ENCODE measurements at regions not wholly inside any gene's neighbourhood (a gene's known extent, or its start where the extent isn't known, plus 50 kb on each side); places are given as distances from the start of the nearest gene placed in this dataset.

- no peak for DNase-seq (ENCODE audit: low spot score in 2 of 2)
- Histone ChIP-seq H3K9me3 (no peaks in the 10 kb centered on the region), H3K4me3 (no peak overlapping the region), H3K36me3 (replicated peaks) (no peaks in the 10 kb centered on the region), H3K27me3 (ENCODE audit: low read depth) (peaks cover 75% of the 10 kb centered on the region), H3K4me1 (no peaks in the 10 kb centered on the region)
- in situ Hi-C loops (cut with MboI; ENCODE audit: low sequenced_read_pairs), result no loop called here
Observed at GRCh38 chr15:88707771-88708654, 69.2 kb downstream of the ISG20 start.

GRCh38 chr15:88708655-88709054 lies 69.8 kb downstream of the ISG20 start:
- Histone ChIP-seq H3K36me3 (replicated peaks) (no peaks in the 10 kb centered on the region), H3K9me3 (no peaks in the 10 kb centered on the region), H3K4me3 (no peak overlapping the region), H3K4me1 (no peaks in the 10 kb centered on the region), H3K27me3 (ENCODE audit: low read depth) (peaks cover 74% of the 10 kb centered on the region)
- in situ Hi-C loops (cut with MboI; ENCODE audit: low sequenced_read_pairs), result no loop called here
- DNase-seq (ENCODE audit: low spot score in 2 of 2), result no peak

- in situ Hi-C loops (cut with MboI; ENCODE audit: low sequenced_read_pairs), result no loop called here
- Histone ChIP-seq H3K36me3 (replicated peaks) (no peaks in the 10 kb centered on the region), H3K27me3 (ENCODE audit: low read depth) (peaks cover 63% of the 10 kb centered on the region), H3K4me1 (no peaks in the 10 kb centered on the region), H3K4me3 (no peak overlapping the region), H3K9me3 (no peaks in the 10 kb centered on the region)
- no peak for DNase-seq (ENCODE audit: low spot score in 2 of 2)
Observed at GRCh38 chr15:88710027-88710715, 71.4 kb downstream of the ISG20 start.

GRCh38 chr15:88711806-88712205 lies 73.0 kb downstream of the ISG20 start:
- Histone ChIP-seq H3K9me3 (peaks cover 4% of the 10 kb centered on the region; the same call in 1 of the 2 replicates), H3K4me3 (no peak overlapping the region), H3K27me3 (ENCODE audit: low read depth) (peaks cover 56% of the 10 kb centered on the region), H3K4me1 (no peaks in the 10 kb centered on the region), H3K36me3 (replicated peaks) (no peaks in the 10 kb centered on the region)
- DNase-seq (ENCODE audit: low spot score in 2 of 2), result no peak
- in situ Hi-C loops (cut with MboI; ENCODE audit: low sequenced_read_pairs), result no loop called here

GRCh38 chr15:88714782-88715372 lies 76.1 kb downstream of the ISG20 start:
- Histone ChIP-seq H3K4me1 (no peaks in the 10 kb centered on the region), H3K36me3 (replicated peaks) (no peaks in the 10 kb centered on the region), H3K27me3 (ENCODE audit: low read depth) (peaks cover 40% of the 10 kb centered on the region), H3K9me3 (peaks cover 4% of the 10 kb centered on the region; the same call in 1 of the 2 replicates), H3K4me3 (no peak overlapping the region)
- no peak for DNase-seq (ENCODE audit: low spot score in 2 of 2)
- in situ Hi-C loops (cut with MboI; ENCODE audit: low sequenced_read_pairs), result no loop called here

- Histone ChIP-seq H3K4me1 (no peaks in the 10 kb centered on the region), H3K27me3 (ENCODE audit: low read depth) (peaks cover 34% of the 10 kb centered on the region), H3K9me3 (peaks cover 4% of the 10 kb centered on the region; the same call in 1 of the 2 replicates), H3K4me3 (no peak overlapping the region), H3K36me3 (replicated peaks) (no peaks in the 10 kb centered on the region)
- DNase-seq (ENCODE audit: low spot score in 2 of 2), result no peak
- in situ Hi-C loops (cut with MboI; ENCODE audit: low sequenced_read_pairs), result no loop called here
Observed at GRCh38 chr15:88716543-88717381, 77.9 kb downstream of the ISG20 start.

- Histone ChIP-seq H3K4me3 (no peak overlapping the region), H3K4me1 (no peaks in the 10 kb centered on the region), H3K9me3 (peaks cover 4% of the 10 kb centered on the region; the same call in 1 of the 2 replicates), H3K27me3 (ENCODE audit: low read depth) (peaks cover 30% of the 10 kb centered on the region), H3K36me3 (replicated peaks) (no peaks in the 10 kb centered on the region)
- DNase-seq (ENCODE audit: low spot score in 2 of 2), result no peak
- in situ Hi-C loops (cut with MboI; ENCODE audit: low sequenced_read_pairs), result no loop called here
Observed at GRCh38 chr15:88717382-88718031, 78.7 kb downstream of the ISG20 start.

- Histone ChIP-seq H3K36me3 (replicated peaks) (no peaks in the 10 kb centered on the region), H3K4me3 (no peak overlapping the region), H3K4me1 (no peaks in the 10 kb centered on the region), H3K9me3 (peaks cover 4% of the 10 kb centered on the region; the same call in 1 of the 2 replicates), H3K27me3 (ENCODE audit: low read depth) (peaks cover 21% of the 10 kb centered on the region)
- in situ Hi-C loops (cut with MboI; ENCODE audit: low sequenced_read_pairs), result no loop called here
- no peak for DNase-seq (ENCODE audit: low spot score in 2 of 2)
Observed at GRCh38 chr15:88718731-88719130, 79.9 kb downstream of the ISG20 start.

- in situ Hi-C loops (cut with MboI; ENCODE audit: low sequenced_read_pairs), result no loop called here
- H3K27me3 ChIP-seq (ENCODE audit: low read depth), result peaks cover 18% of the 10 kb centered on the region
- DNase-seq (ENCODE audit: low spot score in 2 of 2), result no peak
Observed at GRCh38 chr15:88719654-88720053, 80.8 kb downstream of the ISG20 start.

GRCh38 chr15:88725305-88726210 lies 77.7 kb upstream of the ACAN start:
- 0 out of 2 replicates have a peak, but pooled peaks cover 3% of the 10 kb centered on the region for H3K9me3 ChIP-seq
- DNase-seq (ENCODE audit: low spot score in 2 of 2), result no peak
- in situ Hi-C loops (cut with MboI; ENCODE audit: low sequenced_read_pairs), result no loop called here
- no peaks in the 10 kb centered on the region for H3K4me1 ChIP-seq
- no peak overlapping the region for H3K4me3 ChIP-seq
- H3K36me3 ChIP-seq (replicated peaks), result no peaks in the 10 kb centered on the region
- peaks cover 8% of the 10 kb centered on the region for H3K27me3 ChIP-seq (ENCODE audit: low read depth)

More at GRCh38 chr15:88719654-88720053, 80.8 kb downstream of the ISG20 start:
- Histone ChIP-seq H3K36me3 (replicated peaks) (no peaks in the 10 kb centered on the region), H3K4me3 (no peak overlapping the region), H3K9me3 (peaks cover 4% of the 10 kb centered on the region; the same call in 1 of the 2 replicates), H3K4me1 (no peaks in the 10 kb centered on the region)

- Histone ChIP-seq H3K4me3 (no peak overlapping the region), H3K27me3 (ENCODE audit: low read depth) (peaks cover 11% of the 10 kb centered on the region), H3K4me1 (no peaks in the 10 kb centered on the region), H3K9me3 (0 out of 2 replicates have a peak, but pooled peaks cover 3% of the 10 kb centered on the region), H3K36me3 (replicated peaks) (no peaks in the 10 kb centered on the region)
- DNase-seq (ENCODE audit: low spot score in 2 of 2), result no peak
- in situ Hi-C loops (cut with MboI; ENCODE audit: low sequenced_read_pairs), result no loop called here
Observed at GRCh38 chr15:88727439-88727838, 75.8 kb upstream of the ACAN start.

- no peak for DNase-seq (ENCODE audit: low spot score in 2 of 2)
- Histone ChIP-seq H3K27me3 (ENCODE audit: low read depth) (peaks cover 13% of the 10 kb centered on the region), H3K9me3 (0 out of 2 replicates have a peak, but pooled peaks cover 3% of the 10 kb centered on the region), H3K4me1 (no peaks in the 10 kb centered on the region), H3K4me3 (no peak overlapping the region), H3K36me3 (replicated peaks) (no peaks in the 10 kb centered on the region)
- in situ Hi-C loops (cut with MboI; ENCODE audit: low sequenced_read_pairs), result no loop called here
Observed at GRCh38 chr15:88729581-88729980, 73.7 kb upstream of the ACAN start.
